Keratinocyte (primary cell): ENCODE measurements at regions not wholly inside any gene's neighbourhood (a gene's known extent, or its start where the extent isn't known, plus 50 kb on each side); places are given as distances from the start of the nearest gene placed in this dataset.

ENCODE experiments used
- CTCF ChIP-seq, 3 experiments: IDR thresholded peaks in 1 of 3; conservative IDR thresholded peaks in 1 of 3; optimal IDR thresholded peaks in 1 of 3; 2 replicates in 2 of 3; 3 replicates in 1 of 3; pipeline versions ENCODE3 to v1.5.1; 2011; ENCODE audit warnings: low read length in 3 of 3, mild to moderate bottlenecking in 3 of 3, moderate library complexity in 2 of 3, control low read depth in 1 of 3, inconsistent platforms in 1 of 3; ENCODE audit not compliant: insufficient read depth in 2 of 3; ENCODE audit errors: extremely low read depth in 1 of 3
- EZH2 ChIP-seq: IDR thresholded peaks from one replicate; pipeline ENCODE4 v1.6.1; 2012; ENCODE audit warnings: inconsistent platforms, mild to moderate bottlenecking, low read length, moderate library complexity

- TF ChIP-seq CTCF (optimal IDR thresholded peaks at IDR 0.05 in 1 of 3, IDR thresholded peaks at IDR 0.05 in 1 of 3, conservative IDR thresholded peaks at IDR 0.05 in 1 of 3; ENCODE audit: extremely low read depth in 1 of 3, insufficient read depth in 2 of 3, low read length in 3 of 3) (no peak), EZH2 (no peak)
These were observed 307.0 kb upstream of the PRMT6 start for GRCh38 chr1:106749491-106749890.
